ENCODE measurements at regions not wholly inside any gene's neighbourhood (a gene's known extent, or its start where the extent isn't known, plus 50 kb on each side); places are given as distances from the start of the nearest gene placed in this dataset.
A peak's percentile ranks its signal among the peaks of the same experiment; 100 is the strongest.

DNA sequence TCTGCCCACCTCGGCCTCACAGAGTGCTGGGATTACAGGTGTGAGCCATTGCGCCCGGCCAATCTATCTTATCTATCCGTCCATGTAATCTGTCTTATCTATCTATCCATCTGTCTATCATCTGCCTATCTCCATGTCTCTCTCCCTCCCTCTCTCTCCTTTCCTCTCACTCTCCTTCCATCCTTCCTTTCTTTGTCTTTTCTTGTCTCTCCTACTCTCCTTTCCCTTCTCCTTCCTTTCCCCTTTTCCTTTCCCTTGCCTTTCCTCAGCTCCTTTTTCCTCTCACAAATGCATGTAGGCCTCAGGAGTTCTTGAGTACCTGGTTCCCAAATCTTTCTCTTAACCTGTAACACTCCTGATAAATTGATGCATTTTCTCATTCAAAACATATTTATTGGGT, 89.3 kb upstream of the WSCD2 start:
- no peak for DNase-seq

GRCh38 chr12:108040947-108041346, 88.1 kb upstream of the WSCD2 start:
- no peak for DNase-seq

GRCh38 chr12:108043286-108043685, 85.8 kb upstream of the WSCD2 start:
- no peak for DNase-seq

DNA sequence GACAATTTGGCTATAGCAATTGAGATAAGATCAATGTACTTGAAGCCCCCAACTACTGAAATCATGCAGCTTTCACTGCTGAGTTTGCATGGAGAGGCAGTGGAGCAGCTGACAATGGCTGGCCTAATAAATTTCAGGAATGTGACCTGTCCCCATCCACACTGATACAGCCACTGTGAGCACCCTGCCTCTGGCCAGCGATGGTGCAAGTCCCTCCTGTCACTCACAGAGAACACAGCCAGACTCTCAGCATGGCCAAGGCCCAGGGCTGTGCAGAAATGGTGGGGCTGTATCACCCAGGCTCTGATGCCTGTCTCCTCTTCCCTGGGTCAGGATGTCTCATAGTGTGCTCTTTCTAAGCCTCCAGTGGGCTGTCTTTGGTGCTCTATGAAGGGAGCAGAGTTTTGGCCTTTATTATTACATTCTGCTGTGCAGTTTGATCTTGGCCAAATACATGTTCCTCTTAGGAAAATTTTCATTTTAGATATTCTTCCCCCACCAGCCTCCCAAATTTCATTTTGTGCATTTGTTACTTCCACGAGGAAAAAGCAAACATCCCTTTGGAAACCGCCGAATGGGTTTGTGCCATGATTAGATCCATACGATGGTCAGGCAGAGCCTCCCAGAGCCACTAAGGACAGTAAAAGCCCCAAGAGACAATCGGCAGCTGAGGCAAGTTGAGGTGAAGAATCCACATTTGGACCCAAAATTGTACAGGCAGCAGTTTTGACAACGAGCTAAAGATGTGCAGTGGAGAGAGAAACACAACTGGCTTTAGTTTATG, 85.1 kb upstream of the WSCD2 start:
- no peak for DNase-seq

DNA sequence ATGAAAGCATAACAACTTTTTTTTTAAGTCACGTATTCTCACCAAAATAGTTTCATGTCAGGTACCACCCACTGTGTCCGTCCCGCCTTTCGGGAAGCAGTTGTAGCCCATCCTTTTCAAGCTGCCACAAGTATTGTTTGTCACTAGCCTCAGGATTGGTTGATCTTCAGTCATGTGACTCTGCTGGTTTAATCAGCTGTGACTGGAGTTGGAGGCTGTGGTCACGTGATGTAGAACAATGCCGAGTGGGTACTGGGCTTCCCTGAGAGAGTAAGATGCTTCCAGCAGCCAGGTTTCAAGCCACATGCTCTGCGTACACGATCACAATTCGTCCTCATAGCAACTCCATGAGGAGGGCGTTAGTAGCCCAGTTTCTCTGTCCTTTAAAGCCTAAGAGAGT, 83.0 kb upstream of the WSCD2 start:
- no peak for DNase-seq

GRCh38 chr12:108046650-108047049, 82.4 kb upstream of the WSCD2 start:
- DNase-seq, result no peak

DNA sequence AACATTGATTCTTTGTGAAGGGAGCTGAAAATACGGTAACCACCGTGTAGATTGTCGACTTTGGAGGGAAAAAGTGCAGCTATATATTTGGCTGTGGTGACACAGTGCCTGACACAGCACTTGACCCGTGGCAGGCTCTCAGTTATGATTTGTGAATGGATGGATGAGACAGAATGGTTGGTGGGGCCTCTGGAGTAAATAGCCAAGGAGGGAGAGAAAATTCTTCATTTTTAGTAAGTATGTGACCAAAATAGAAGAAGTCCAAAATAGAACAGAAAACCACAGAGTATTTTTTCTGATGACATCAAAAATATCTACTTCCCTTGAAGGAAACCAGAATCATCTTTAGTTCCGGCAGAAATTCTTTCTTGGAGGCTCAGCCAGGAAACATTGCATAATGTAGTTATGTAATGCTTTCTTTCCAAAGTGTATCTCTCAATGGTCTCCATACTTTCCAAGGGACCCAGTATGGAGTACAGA, 82.0 kb upstream of the WSCD2 start:
- peak; percentile 17 to 81 (median 61) for DNase-seq

- DNase-seq, result no peak
These were observed 80.4 kb upstream of the WSCD2 start for GRCh38 chr12:108048686-108049085.

DNA sequence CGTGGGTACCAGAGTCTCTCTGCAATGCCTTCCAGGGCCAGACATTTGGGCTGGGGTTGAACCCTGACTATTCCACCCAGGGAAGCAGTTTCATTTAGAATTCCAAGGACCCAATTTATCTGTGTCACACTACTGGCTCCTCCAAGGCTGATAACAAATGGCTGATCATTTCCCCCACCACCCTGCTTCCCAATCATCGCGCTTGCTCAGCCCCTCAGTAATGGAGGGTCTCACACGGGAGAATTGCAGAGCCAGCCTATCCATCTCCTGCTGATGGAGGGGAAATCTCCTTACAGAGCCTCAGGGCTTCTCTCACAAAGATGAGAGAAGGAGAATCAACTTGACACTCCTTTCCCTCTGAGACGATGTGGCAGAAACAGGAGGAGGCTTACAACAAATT, 78.4 kb upstream of the WSCD2 start:
- DNase-seq, result no peak

- DNase-seq, result no peak
These were observed 76.8 kb upstream of the WSCD2 start for GRCh38 chr12:108052260-108052659.

DNA sequence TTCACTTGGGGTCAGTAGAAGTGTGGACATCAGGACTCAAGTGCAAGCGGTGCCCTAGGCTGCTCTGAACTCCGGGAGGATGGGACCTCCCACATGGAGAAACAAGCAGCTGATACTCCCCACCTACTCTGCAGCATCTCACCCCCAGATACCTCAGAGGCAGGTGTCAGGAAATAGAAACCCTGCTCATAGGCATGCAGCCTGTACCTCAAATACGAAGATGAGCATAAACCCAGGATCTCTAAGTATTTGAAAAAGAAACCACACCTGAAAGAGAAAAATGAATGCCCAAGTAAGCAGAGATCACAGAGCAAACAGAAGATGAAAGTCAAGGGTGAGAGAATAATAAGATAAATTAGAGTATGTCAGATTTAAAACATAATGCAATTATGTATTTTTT, 75.6 kb upstream of the WSCD2 start:
- DNase-seq, result no peak

GRCh38 chr12:108054496-108054895, 74.6 kb upstream of the WSCD2 start:
- no peak for DNase-seq

- no peak for DNase-seq
These were observed 73.9 kb upstream of the WSCD2 start for GRCh38 chr12:108055141-108055540.

DNA sequence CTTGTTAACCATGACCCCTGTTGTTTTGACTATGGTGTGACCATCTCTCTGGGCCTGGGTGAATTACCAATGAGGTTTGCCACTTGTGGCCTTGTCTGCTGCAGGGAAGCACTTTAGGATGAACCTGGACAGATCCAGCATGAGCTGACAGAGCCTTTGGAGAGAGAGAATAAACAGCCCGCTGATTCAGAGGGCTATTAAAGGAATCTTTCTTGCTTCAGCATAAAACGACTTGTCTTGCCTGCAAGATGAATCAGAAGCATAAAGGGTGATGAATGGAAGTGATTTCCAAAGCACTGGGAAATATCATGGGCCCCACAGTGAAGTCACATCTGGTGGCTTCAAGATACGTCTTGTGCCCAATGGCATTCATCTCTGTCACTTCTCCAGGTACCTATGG, 69.0 kb upstream of the WSCD2 start:
- DNase-seq, result no peak

DNA sequence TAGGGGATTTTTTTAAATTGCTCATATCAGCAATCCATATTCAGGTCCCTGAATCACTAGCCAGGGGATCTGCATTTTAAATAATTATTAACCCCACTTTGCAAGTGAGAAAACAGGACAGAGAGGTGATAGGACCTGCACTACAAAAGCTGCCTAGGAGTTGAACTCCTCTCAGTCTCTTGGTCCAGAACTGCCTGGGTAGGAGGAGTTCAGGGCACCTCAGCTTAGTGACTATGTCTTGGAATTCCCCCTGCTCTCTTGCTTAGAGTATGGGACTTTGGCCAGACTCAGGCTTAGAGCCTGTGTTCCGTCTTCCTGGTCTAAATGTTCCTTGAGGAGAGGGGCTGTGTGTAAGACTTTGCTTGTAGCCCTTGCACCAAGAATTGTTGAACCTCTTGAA, 68.2 kb upstream of the WSCD2 start:
- DNase-seq, result no peak

DNA sequence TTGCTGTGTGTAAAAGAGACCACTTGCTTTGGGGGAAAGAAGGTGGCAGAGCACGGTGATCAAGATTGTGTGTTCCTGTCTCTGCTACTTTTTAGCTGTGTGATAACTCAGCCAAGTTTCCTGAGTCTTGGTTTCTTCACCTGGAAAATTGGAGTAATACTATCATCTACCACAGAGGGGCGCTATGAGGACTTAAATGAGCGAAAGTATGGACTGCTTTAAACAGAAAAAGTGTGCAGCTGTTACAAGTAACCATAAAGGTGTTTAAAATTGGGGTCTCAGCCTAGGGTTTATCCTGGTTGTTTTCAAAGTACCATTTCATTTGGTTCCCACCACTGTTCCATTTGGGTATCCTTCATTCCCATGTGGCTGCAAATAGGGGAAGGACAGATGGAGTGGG, 65.9 kb upstream of the WSCD2 start:
- DNase-seq, result peak; percentile 28 to 47 (median 46)

- no peak for DNase-seq
These were observed 64.0 kb upstream of the WSCD2 start for GRCh38 chr12:108065069-108065468.

DNA sequence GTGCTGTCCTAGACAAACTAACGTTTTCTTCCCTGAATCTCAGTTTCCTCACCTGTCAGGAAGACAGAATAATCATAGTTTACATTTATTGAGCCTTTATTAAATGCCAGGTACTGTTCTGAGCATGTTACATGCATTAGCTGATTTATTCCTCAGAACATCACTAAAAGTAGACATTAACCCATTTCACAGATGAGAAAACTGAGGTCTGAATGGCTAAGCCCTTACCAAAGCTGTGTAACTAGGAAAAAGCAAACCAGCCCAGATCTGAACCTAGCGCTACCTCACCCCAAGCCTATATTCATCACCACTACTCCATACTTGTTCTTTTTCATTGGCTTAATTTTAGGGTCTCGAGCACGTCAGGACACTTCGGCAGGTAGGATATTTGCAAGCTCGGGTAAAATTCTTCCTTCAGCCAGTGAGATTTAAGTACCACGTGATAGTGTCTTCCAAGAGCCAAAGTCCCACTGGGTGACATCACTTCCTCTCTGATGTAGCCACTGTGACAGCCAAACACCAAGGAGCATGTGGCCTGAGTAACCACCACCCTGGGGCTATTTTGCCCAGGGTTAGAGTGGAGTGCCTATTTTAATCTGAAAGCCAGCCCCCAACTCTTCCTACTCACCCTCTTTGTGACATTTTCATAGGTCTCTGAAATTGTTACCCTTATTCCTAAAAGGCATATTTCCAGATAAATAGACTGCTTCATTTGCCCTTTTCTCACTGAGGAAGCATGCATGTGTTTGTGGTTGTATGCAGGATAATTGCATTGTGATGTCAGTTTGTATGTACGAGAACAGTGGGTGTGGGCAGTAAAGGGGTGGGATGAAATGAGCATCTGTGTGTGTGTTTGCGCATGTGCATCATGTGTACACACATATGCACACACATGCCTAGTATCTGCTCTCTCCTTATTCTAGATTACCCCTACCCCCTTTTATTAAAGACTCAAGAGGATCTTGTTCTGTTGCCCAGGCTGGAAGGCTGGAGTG, 62.2 kb upstream of the WSCD2 start:
- peak in 2 of 4 experiments; percentile 19 to 21 for DNase-seq

DNA sequence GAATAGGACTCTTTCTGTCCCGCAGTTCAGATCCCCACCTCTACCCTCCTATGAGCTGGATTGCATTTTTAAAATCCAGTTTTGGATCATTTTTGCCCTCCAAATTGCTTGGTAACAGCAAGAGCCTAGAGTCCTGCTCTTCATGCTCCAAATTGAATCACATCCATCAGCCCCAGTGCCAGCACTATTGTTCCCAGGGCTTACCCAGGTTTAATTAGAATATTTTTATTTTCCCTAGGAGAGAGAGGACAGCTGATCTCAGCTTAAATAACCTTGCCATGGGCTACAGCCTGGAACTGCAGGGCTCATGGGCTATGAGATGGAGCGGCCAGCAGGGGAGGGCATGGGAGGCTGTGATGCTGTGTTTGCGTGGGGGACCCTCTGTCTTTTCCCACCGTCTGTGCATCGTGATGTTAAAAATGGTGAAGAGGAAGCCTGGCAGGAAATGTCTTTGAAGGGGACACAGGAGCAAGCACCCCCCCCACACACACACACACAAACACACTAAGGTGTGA, 59.4 kb upstream of the WSCD2 start:
- DNase-seq, result no peak

DNA sequence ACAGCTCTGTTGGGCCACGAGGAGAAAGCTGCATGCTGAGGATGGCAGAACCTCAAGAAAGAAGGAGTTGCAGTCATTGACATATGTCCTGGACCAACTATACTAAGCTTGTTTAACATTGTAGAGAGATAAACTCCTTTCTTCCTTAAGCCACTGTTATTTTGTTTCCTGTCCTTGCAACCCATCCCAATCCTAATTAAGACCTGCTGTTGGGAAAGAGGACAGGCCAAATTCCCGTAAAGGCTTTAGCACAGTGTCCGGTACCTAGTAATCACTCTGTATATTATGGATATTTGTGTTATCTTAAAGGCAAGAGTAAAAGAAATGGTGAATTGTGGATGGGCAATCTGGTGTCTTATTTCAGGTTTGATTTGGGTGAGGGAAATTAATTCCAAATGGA, 53.5 kb upstream of the WSCD2 start:
- DNase-seq, result no peak

DNA sequence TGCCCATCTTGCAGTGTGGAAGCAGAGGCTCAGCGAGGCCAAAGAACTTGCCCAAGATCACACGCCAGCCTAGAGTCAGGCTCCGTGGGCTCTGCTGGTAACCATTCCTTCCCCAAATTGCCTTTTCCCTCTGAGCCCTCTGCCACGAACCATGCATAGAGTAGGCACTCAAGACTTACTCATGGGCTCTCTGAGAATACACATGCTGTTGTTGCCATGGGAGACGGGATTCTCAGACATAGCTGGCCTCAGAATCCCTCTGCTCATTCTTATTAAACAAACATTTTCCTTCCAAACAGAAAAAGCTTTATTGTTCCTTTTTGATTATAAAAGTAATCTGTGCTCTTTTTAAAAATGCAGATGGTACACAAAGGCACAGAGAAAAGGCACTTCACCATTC, 52.5 kb upstream of the WSCD2 start:
- no peak for DNase-seq

- no peak for DNase-seq
These were observed 50.7 kb upstream of the WSCD2 start for GRCh38 chr12:108078428-108078827.

Data from suppressor macrophage (primary cell).